ENCODE measurements at regions not wholly inside any gene's neighbourhood (a gene's known extent, or its start where the extent isn't known, plus 50 kb on each side); places are given as distances from the start of the nearest gene placed in this dataset.

DNA sequence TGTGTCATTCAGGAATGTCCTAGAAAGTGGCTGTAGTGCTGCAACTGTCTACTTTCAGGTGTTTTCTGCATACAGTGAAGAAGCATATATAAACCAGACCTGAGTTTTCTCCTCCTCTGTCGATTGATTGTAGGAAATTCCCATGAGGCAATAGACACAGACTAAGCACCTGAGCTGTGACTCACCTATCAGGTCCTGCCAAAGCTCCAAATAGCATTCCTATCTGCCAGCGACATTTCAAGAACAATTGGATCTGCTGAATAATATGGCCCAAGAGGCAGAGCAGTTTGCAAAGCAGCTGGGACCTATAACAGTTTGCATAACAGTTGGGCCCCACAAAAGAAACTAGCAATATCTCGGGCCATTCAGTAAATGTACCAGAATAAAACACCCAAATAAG lies 360.4 kb downstream of the HAO1 start:
- no peaks in the 10 kb centered on the region for H3K27me3 ChIP-seq
- TF ChIP-seq POLR2A (IDR thresholded peaks at IDR 0.05) = no peak
- TF ChIP-seq, protein P1, sequence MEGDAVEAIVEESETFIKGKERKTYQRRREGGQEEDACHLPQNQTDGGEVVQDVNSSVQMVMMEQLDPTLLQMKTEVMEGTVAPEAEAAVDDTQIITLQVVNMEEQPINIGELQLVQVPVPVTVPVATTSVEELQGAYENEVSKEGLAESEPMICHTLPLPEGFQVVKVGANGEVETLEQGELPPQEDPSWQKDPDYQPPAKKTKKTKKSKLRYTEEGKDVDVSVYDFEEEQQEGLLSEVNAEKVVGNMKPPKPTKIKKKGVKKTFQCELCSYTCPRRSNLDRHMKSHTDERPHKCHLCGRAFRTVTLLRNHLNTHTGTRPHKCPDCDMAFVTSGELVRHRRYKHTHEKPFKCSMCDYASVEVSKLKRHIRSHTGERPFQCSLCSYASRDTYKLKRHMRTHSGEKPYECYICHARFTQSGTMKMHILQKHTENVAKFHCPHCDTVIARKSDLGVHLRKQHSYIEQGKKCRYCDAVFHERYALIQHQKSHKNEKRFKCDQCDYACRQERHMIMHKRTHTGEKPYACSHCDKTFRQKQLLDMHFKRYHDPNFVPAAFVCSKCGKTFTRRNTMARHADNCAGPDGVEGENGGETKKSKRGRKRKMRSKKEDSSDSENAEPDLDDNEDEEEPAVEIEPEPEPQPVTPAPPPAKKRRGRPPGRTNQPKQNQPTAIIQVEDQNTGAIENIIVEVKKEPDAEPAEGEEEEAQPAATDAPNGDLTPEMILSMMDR (IDR thresholded peaks at IDR 0.05) = no peak
- H3K27ac ChIP-seq = no peak overlapping the region
- intact Hi-C loops (cut with DNase I; ENCODE audit: low total_unique reads) = no loop called here
- no peaks in the 10 kb centered on the region for H3K4me1 ChIP-seq
- H3K4me3 ChIP-seq = no peak overlapping the region
- no peak for DNase-seq
- no peaks in the 10 kb centered on the region for H3K9me3 ChIP-seq
- H3K36me3 ChIP-seq = no peaks in the 10 kb centered on the region

GRCh38 chr20:7585126-7585679 lies 355.1 kb downstream of the HAO1 start:
- no peaks in the 10 kb centered on the region for H3K4me1 ChIP-seq
- no peak overlapping the region for H3K27ac ChIP-seq
- DNase-seq = no peak
- H3K4me3 ChIP-seq = no peak overlapping the region
- H3K27me3 ChIP-seq = no peaks in the 10 kb centered on the region
- intact Hi-C loops (cut with DNase I; ENCODE audit: low total_unique reads) = no loop called here
- TF ChIP-seq POLR2A (IDR thresholded peaks at IDR 0.05) = no peak
- TF ChIP-seq, protein P1 (IDR thresholded peaks at IDR 0.05) = no peak
- H3K36me3 ChIP-seq = no peaks in the 10 kb centered on the region
- H3K9me3 ChIP-seq = no peaks in the 10 kb centered on the region

DNA sequence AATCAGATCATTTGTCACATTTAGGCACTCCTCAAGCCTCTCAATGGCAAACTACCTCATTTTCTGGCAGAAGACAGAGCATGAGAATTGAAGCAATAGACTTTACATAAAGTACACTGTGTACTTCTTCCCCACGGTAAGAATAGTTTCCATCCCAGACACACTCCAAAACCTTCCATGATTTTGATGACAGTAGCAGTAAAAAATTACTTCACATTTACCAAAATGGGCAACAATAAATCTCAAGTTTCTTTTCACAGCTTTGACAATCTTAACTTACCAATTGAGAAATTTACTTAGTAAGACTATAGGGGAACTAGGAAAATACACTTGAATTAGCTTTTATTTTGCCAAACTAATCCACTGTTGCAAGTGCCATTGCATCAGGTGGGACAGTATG lies 353.8 kb downstream of the HAO1 start:
- Histone ChIP-seq H3K27me3 (no peaks in the 10 kb centered on the region), H3K27ac (no peak overlapping the region), H3K4me3 (no peak overlapping the region), H3K9me3 (no peaks in the 10 kb centered on the region), H3K36me3 (no peaks in the 10 kb centered on the region), H3K4me1 (no peaks in the 10 kb centered on the region)
- TF ChIP-seq POLR2A (IDR thresholded peaks at IDR 0.05) = no peak
- TF ChIP-seq, protein P1 (IDR thresholded peaks at IDR 0.05) = no peak
- DNase-seq = no peak
- intact Hi-C loops (cut with DNase I; ENCODE audit: low total_unique reads) = no loop called here

- no peak overlapping the region for H3K4me3 ChIP-seq
- no peaks in the 10 kb centered on the region for H3K9me3 ChIP-seq
- H3K27me3 ChIP-seq = no peaks in the 10 kb centered on the region
- no peaks in the 10 kb centered on the region for H3K4me1 ChIP-seq
- intact Hi-C loops (cut with DNase I; ENCODE audit: low total_unique reads) = no loop called here
- no peak for DNase-seq
- H3K27ac ChIP-seq = no peak overlapping the region
- TF ChIP-seq, protein P1 (IDR thresholded peaks at IDR 0.05) = no peak
- no peak for TF ChIP-seq POLR2A (IDR thresholded peaks at IDR 0.05)
- no peaks in the 10 kb centered on the region for H3K36me3 ChIP-seq
Measured at GRCh38 chr20:7589164-7589563, 351.1 kb downstream of the HAO1 start.

GRCh38 chr20:7596541-7596940 lies 343.7 kb downstream of the HAO1 start:
- intact Hi-C loops (cut with DNase I; ENCODE audit: low total_unique reads) = no loop called here
- Histone ChIP-seq H3K27ac (no peak overlapping the region), H3K4me3 (no peak overlapping the region), H3K9me3 (no peaks in the 10 kb centered on the region), H3K27me3 (no peaks in the 10 kb centered on the region), H3K4me1 (no peaks in the 10 kb centered on the region), H3K36me3 (no peaks in the 10 kb centered on the region)
- TF ChIP-seq POLR2A (IDR thresholded peaks at IDR 0.05) = no peak
- TF ChIP-seq, protein P1 (IDR thresholded peaks at IDR 0.05) = no peak
- no peak for DNase-seq

Data from uterus (tissue), 3 donors.